ENCODE measurements at regions not wholly inside any gene's neighbourhood (a gene's known extent, or its start where the extent isn't known, plus 50 kb on each side); places are given as distances from the start of the nearest gene placed in this dataset.

- ChIA-PET CTCF (ENCODE audit: low intra/inter-chr PET ratio, low total read pairs) (no interaction called here), POLR2A (no interaction called here)
- Histone ChIP-seq H3K9me3 (ENCODE audit: low read length) (no peaks in the 10 kb centered on the region), H3K36me3 (replicated peaks in 1 of 2; ENCODE audit: control insufficient read depth in 1 of 2, insufficient read depth in 2 of 2, low read length in 2 of 2) (no peaks in the 10 kb centered on the region), H3K4me2 (ENCODE audit: low read depth, low read length) (no peak overlapping the region), H3K27ac (ENCODE audit: extremely low read length, insufficient read depth, low read length) (no peak overlapping the region), H3K4me1 (ENCODE audit: insufficient read depth, low read length) (no peaks in the 10 kb centered on the region), H2AFZ (ENCODE audit: low read length) (no peak overlapping the region), H4K20me1 (ENCODE audit: insufficient read depth, low read length) (no peaks in the 10 kb centered on the region), H3K9ac (ENCODE audit: insufficient read depth, low read depth, low read length) (no peak overlapping the region), H3K4me3 (replicated peaks in 1 of 3; ENCODE audit: insufficient read depth in 1 of 3, low read depth in 2 of 3, low read length in 3 of 3) (no peak overlapping the region), H3K79me2 (ENCODE audit: insufficient read depth, low read length) (no peaks in the 10 kb centered on the region), H3K27me3 (ENCODE audit: control insufficient read depth in 1 of 2, insufficient read depth in 2 of 2, low read length in 2 of 2) (no peaks in the 10 kb centered on the region)
- ATAC-seq (no peak), FAIRE-seq (no peak), DNase-seq (ENCODE audit: low spot score) (no peak)
- no CpG with 5 or more reads among the region's 3 CpGs for WGBS (ENCODE audit: low lambda C conversion rate)
- no peak for TF ChIP-seq SAFB2 (CRISPR knock-in tag; IDR thresholded peaks at IDR 0.05; ENCODE audit: borderline replicate concordance, low read depth)
- TF ChIP-seq SRSF1 (optimal IDR thresholded peaks at IDR 0.05; ENCODE audit: low read depth, low read length), result no peak
- no peak for TF ChIP-seq ADNP (CRISPR knock-in tag; IDR thresholded peaks at IDR 0.05)
- TF ChIP-seq ASH2L (IDR thresholded peaks at IDR 0.05; ENCODE audit: insufficient read length, low read depth, low read length), result no peak
- no peak for TF ChIP-seq GLI4 (CRISPR knock-in tag; IDR thresholded peaks at IDR 0.05; ENCODE audit: borderline replicate concordance)
- TF ChIP-seq ZNF160 (CRISPR knock-in tag; IDR thresholded peaks at IDR 0.05), result no peak
- no peak for TF ChIP-seq FOXP1 (IDR thresholded peaks at IDR 0.05)
- TF ChIP-seq FOXP1 (CRISPR knock-in tag; IDR thresholded peaks at IDR 0.05), result no peak
- no peak for TF ChIP-seq ZBTB33 (CRISPR knock-in tag; IDR thresholded peaks at IDR 0.05)
- intact Hi-C loops (cut with micrococcal nuclease; ENCODE audit: unreplicated experiment), result no loop called here
- no TSS peak for BruUV-seq (replicated peaks)
- in situ Hi-C loops (cut with HindIII; ENCODE audit: extremely low pct_ligation_motif_present, low pct_unique_long_range_greater_than_20kb), result no loop called here
Measured at GRCh38 chr6:102928109-102928508, 1534.6 kb downstream of the GRIK2 start.

- H3K4me3 ChIP-seq (replicated peaks in 1 of 3; ENCODE audit: insufficient read depth in 1 of 3, low read depth in 2 of 3, low read length in 3 of 3), result no peak overlapping the region
- no peaks in the 10 kb centered on the region for H3K4me1 ChIP-seq (ENCODE audit: insufficient read depth, low read length)
- DNase-seq (ENCODE audit: low spot score) (no peak), FAIRE-seq (no peak), ATAC-seq (no peak)
- CTCF ChIA-PET (ENCODE audit: low intra/inter-chr PET ratio, low total read pairs), result no interaction called here
- POLR2A ChIA-PET, result no interaction called here
- H3K4me2 ChIP-seq (ENCODE audit: low read depth, low read length), result no peak overlapping the region
- no peak overlapping the region for H3K27ac ChIP-seq (ENCODE audit: extremely low read length, insufficient read depth, low read length)
- no peaks in the 10 kb centered on the region for H3K79me2 ChIP-seq (ENCODE audit: insufficient read depth, low read length)
- no peaks in the 10 kb centered on the region for H3K27me3 ChIP-seq (ENCODE audit: control insufficient read depth in 1 of 2, insufficient read depth in 2 of 2, low read length in 2 of 2)
- no TSS peak for BruUV-seq (replicated peaks)
- intact Hi-C loops (cut with micrococcal nuclease; ENCODE audit: unreplicated experiment) (no loop called here), in situ Hi-C loops (cut with HindIII; ENCODE audit: extremely low pct_ligation_motif_present, low pct_unique_long_range_greater_than_20kb) (no loop called here)
- WGBS (ENCODE audit: low lambda C conversion rate), result under 1% methylated on average over 6 of the region's 6 CpGs
- H2AFZ ChIP-seq (ENCODE audit: low read length), result no peak overlapping the region
- no peaks in the 10 kb centered on the region for H3K36me3 ChIP-seq (replicated peaks in 1 of 2; ENCODE audit: control insufficient read depth in 1 of 2, insufficient read depth in 2 of 2, low read length in 2 of 2)
- no peaks in the 10 kb centered on the region for H3K9me3 ChIP-seq (ENCODE audit: low read length)
- H4K20me1 ChIP-seq (ENCODE audit: insufficient read depth, low read length), result no peaks in the 10 kb centered on the region
- TF ChIP-seq ZNF800 (CRISPR knock-in tag; IDR thresholded peaks at IDR 0.05) (no peak), SMAD3 (CRISPR knock-in tag; IDR thresholded peaks at IDR 0.05) (no peak), EEA1 (CRISPR knock-in tag; IDR thresholded peaks at IDR 0.05; ENCODE audit: borderline replicate concordance) (no peak), CC2D1A (CRISPR knock-in tag; IDR thresholded peaks at IDR 0.05) (no peak)
- H3K9ac ChIP-seq (ENCODE audit: insufficient read depth, low read depth, low read length), result no peak overlapping the region
Measured at GRCh38 chr6:102918161-102918560, 1524.7 kb downstream of the GRIK2 start.

Data from HepG2 (cell line).